H9 (cell line): ENCODE measurements at regions not wholly inside any gene's neighbourhood (a gene's known extent, or its start where the extent isn't known, plus 50 kb on each side); places are given as distances from the start of the nearest gene placed in this dataset.

Experiments used
- DNase-seq: peaks from one replicate; pipeline ENCODE4 v3.0.0-alpha.2; 2017
- H2AFZ ChIP-seq: one replicate; pipeline ENCODE4 v1.6.1; 2013; ENCODE audit warnings: mild to moderate bottlenecking, low read length, control low read depth, moderate library complexity
- H2AK5ac ChIP-seq: 2 replicates; pipeline ENCODE4 v1.6.1; 2013; ENCODE audit warnings: low read length, control low read depth, mixed read lengths; ENCODE audit not compliant: insufficient read length
- H2BK120ac ChIP-seq: one replicate; pipeline ENCODE4 v1.6.1; 2013; ENCODE audit warnings: low read depth, mild to moderate bottlenecking, low read length, control low read depth, inconsistent platforms; ENCODE audit not compliant: poor library complexity, severe bottlenecking
- H2BK12ac ChIP-seq: 2 replicates; pipeline ENCODE4 v1.6.1; 2013; ENCODE audit warnings: low read length, control low read depth, mixed read lengths, low read depth; ENCODE audit not compliant: insufficient read length
- H2BK15ac ChIP-seq: 2 replicates; pipeline ENCODE4 v1.6.1; 2013; ENCODE audit warnings: low read depth, low read length, control low read depth
- H2BK20ac ChIP-seq: one replicate; pipeline ENCODE4 v1.6.1; 2013; ENCODE audit warnings: low read depth, mild to moderate bottlenecking, low read length, control low read depth, inconsistent platforms; ENCODE audit not compliant: poor library complexity, severe bottlenecking
- H2BK5ac ChIP-seq: 2 replicates; pipeline ENCODE4 v1.6.1; 2013; ENCODE audit warnings: low read length, control low read depth, mixed read lengths; ENCODE audit not compliant: insufficient read length
- H3K14ac ChIP-seq: 2 replicates; pipeline ENCODE4 v1.6.1; 2013; ENCODE audit warnings: low read length, control low read depth; ENCODE audit not compliant: insufficient read depth
- H3K18ac ChIP-seq: 2 replicates; pipeline ENCODE4 v1.6.1; 2013; ENCODE audit warnings: low read depth, mild to moderate bottlenecking, mixed read lengths, low read length, control low read depth; ENCODE audit not compliant: insufficient read length
- H3K23ac ChIP-seq: 2 replicates; pipeline ENCODE4 v1.6.1; 2013; ENCODE audit warnings: low read length, control low read depth, mixed read lengths, low read depth; ENCODE audit not compliant: insufficient read length
- H3K23me2 ChIP-seq: 2 replicates; pipeline ENCODE4 v1.6.1; 2013; ENCODE audit warnings: low read depth, mild to moderate bottlenecking, mixed read lengths, low read length, control low read depth; ENCODE audit not compliant: insufficient read length, poor library complexity, severe bottlenecking
- H3K27ac ChIP-seq: 2 replicates; pipeline ENCODE4 v1.5.1; 2013; ENCODE audit warnings: low read length, control low read depth, mixed read lengths, low read depth; ENCODE audit not compliant: insufficient read length
- H3K27me3 ChIP-seq: 2 replicates; pipeline ENCODE4 v1.6.1; 2013; ENCODE audit warnings: low read length, control low read depth, inconsistent platforms; ENCODE audit not compliant: insufficient read depth
- H3K4ac ChIP-seq: 2 replicates; pipeline ENCODE4 v1.6.1; 2013; ENCODE audit warnings: low read depth, mild to moderate bottlenecking, control low read depth, inconsistent platforms, low read length, moderate library complexity
- H3K4me1 ChIP-seq: 2 replicates; pipeline ENCODE4 v1.6.1; 2013; ENCODE audit warnings: low read length, control low read depth, inconsistent platforms; ENCODE audit not compliant: insufficient read depth
- H3K4me2 ChIP-seq: 2 replicates; pipeline ENCODE4 v1.6.1; 2013; ENCODE audit warnings: low read length, control low read depth, mixed read lengths; ENCODE audit not compliant: insufficient read length, insufficient read depth
- H3K56ac ChIP-seq: 2 replicates; pipeline ENCODE4 v1.6.1; 2013; ENCODE audit warnings: low read depth, mild to moderate bottlenecking, mixed read lengths, low read length, control low read depth; ENCODE audit not compliant: insufficient read length
- H3K79me1 ChIP-seq: 2 replicates; pipeline ENCODE4 v1.6.1; 2013; ENCODE audit warnings: low read depth, mild to moderate bottlenecking, moderate library complexity, low read length, control low read depth, inconsistent platforms; ENCODE audit not compliant: insufficient read depth, poor library complexity, severe bottlenecking
- H3K79me2 ChIP-seq: 2 replicates; pipeline ENCODE4 v1.6.1; 2013; ENCODE audit warnings: low read length, control low read depth, inconsistent platforms; ENCODE audit not compliant: insufficient read depth
- H3K9ac ChIP-seq: 2 replicates; pipeline ENCODE4 v1.6.1; 2013; ENCODE audit warnings: low read length, control low read depth, mixed read lengths; ENCODE audit not compliant: insufficient read length; ENCODE audit errors: extremely low read depth
- H3K9me3 ChIP-seq: one replicate; pipeline ENCODE4 v1.6.1; 2013; ENCODE audit warnings: low read depth, low read length, inconsistent platforms; ENCODE audit not compliant: control insufficient read depth
- H3T11ph ChIP-seq: one replicate; pipeline ENCODE4 v1.6.1; 2013; ENCODE audit warnings: mild to moderate bottlenecking, low read length, control low read depth, inconsistent platforms
- H4K20me1 ChIP-seq: one replicate; pipeline ENCODE4 v1.6.1; 2013; ENCODE audit not compliant: control insufficient read depth, insufficient read length, insufficient read depth
- H4K5ac ChIP-seq: 2 replicates; pipeline ENCODE4 v1.6.1; 2013; ENCODE audit warnings: low read depth, mild to moderate bottlenecking, mixed read lengths, low read length, control low read depth; ENCODE audit not compliant: insufficient read length
- H4K8ac ChIP-seq: replicated peaks from 2 replicates; pipeline ENCODE4 v1.6.1; 2013; ENCODE audit warnings: low read length, control low read depth, mixed read lengths, low read depth; ENCODE audit not compliant: insufficient read length
- H4K91ac ChIP-seq: 2 replicates; pipeline ENCODE4 v1.6.1; 2013; ENCODE audit warnings: low read depth, mild to moderate bottlenecking, moderate library complexity, mixed read lengths, low read length, control low read depth; ENCODE audit not compliant: insufficient read length
- H3K27ac Mint-ChIP-seq, 3 experiments: 2 replicates in 2 of 3; 3 replicates in 1 of 3; pipeline ENCODE4 v1.8.0; 2020 to 2021; ENCODE audit warnings: mixed read lengths in 3 of 3, mild to moderate bottlenecking in 1 of 3, moderate library complexity in 1 of 3
- H3K27me3 Mint-ChIP-seq: 2 replicates; pipeline ENCODE4 v1.8.0; 2021; ENCODE audit warnings: low read depth, mild to moderate bottlenecking, moderate library complexity, mixed read lengths
- H3K36me3 Mint-ChIP-seq, 3 experiments: 2 replicates in 2 of 3; 3 replicates in 1 of 3; pipeline ENCODE4 v1.8.0; 2020 to 2021; ENCODE audit warnings: low read depth in 3 of 3, mixed read lengths in 3 of 3; ENCODE audit not compliant: insufficient read depth in 1 of 3
- H3K4me1 Mint-ChIP-seq, 2 experiments: 2 replicates each; pipeline ENCODE4 v1.8.0; 2020; ENCODE audit warnings: mixed read lengths in 2 of 2
- H3K4me3 Mint-ChIP-seq, 2 experiments: 2 replicates in 1 of 2; 3 replicates in 1 of 2; pipeline ENCODE4 v1.8.0; 2020 to 2021; ENCODE audit warnings: mild to moderate bottlenecking in 2 of 2, mixed read lengths in 2 of 2, moderate library complexity in 1 of 2
- H3K9me3 Mint-ChIP-seq, 2 experiments: 2 replicates in 1 of 2; 3 replicates in 1 of 2; pipeline ENCODE4 v1.8.0; 2020; ENCODE audit warnings: mild to moderate bottlenecking in 2 of 2, mixed read lengths in 2 of 2, moderate library complexity in 1 of 2
- WGBS: extraction: QIAGEN DNeasy Blood & Tissue Kit; methylation state at CpG from one replicate; pipeline ENCODE4 v1.1.7; 2013; ENCODE audit warnings: missing lambda C conversion rate, low lambda C conversion rate, mixed read lengths; ENCODE audit not compliant: insufficient read length; ENCODE audit errors: extremely low coverage; 5-methylcytosine and 5-hydroxymethylcytosine counted together
- TF ChIP-seq, protein P1 (sequence below): fragments of 200-600 bp; sonication (generic); conservative IDR thresholded peaks from 3 replicates; pipeline ENCODE4 v1.8.0; 2021; ENCODE audit warnings: antibody characterized with exemption, mild to moderate bottlenecking

DNA sequence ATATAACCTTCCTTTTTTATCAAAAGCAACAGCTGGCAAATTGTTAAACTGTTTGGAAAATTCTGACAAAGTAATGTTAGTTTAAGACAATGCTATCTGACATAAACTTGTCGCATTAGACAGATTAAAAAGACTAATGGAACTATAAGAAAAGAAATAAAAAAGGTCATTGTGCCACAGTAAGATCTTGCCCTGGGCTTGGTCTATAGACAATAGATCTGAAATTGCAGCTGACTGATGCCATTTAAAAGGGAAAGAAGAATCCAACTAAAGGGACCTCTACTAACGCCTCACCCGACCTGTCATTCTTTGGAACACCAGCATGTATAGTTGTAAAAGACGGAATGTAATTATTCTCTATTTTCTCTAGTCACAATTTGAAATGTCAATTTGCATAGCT lies 644.4 kb upstream of the GRAMD2B start:
- no peak overlapping the region for H2AK5ac ChIP-seq
- H3K9me3 ChIP-seq, result no peaks in the 10 kb centered on the region
- H3K56ac ChIP-seq, result no peak overlapping the region
- H2BK20ac ChIP-seq, result no peak overlapping the region
- no peak overlapping the region for H2BK5ac ChIP-seq
- Mint-ChIP-seq H3K9me3 (no peaks in the 10 kb centered on the region; a peak in 1 of 5 replicates), H3K27me3 (no peaks in the 10 kb centered on the region), H3K4me3 (no peak overlapping the region), H3K36me3 (peaks cover 0 to 7% (median 0%) of the 10 kb centered on the region in 3 experiments; a peak in 2 of 7 replicates), H3K27ac (no peak overlapping the region), H3K4me1 (peaks cover 0 to 5% of the 10 kb centered on the region in 2 experiments; a peak in 1 of 4 replicates)
- no peak overlapping the region for H2BK15ac ChIP-seq
- no peak overlapping the region for H3K27ac ChIP-seq
- no peak overlapping the region for H4K91ac ChIP-seq
- no peak overlapping the region for H3T11ph ChIP-seq
- no peak overlapping the region for H4K5ac ChIP-seq
- no peaks in the 10 kb centered on the region for H3K4me1 ChIP-seq
- no peak overlapping the region for H3K14ac ChIP-seq
- H4K8ac ChIP-seq, result no peak overlapping the region
- WGBS, result no CpG with 5 or more reads among the region's 4 CpGs
- no peak overlapping the region for H3K4ac ChIP-seq
- H2BK12ac ChIP-seq, result no peak overlapping the region
- H3K27me3 ChIP-seq, result no peaks in the 10 kb centered on the region
- no peak overlapping the region for H2AFZ ChIP-seq
- no peak overlapping the region for H3K23ac ChIP-seq
- no peaks in the 10 kb centered on the region for H3K79me2 ChIP-seq
- H4K20me1 ChIP-seq, result no peaks in the 10 kb centered on the region
- TF ChIP-seq, protein P1, sequence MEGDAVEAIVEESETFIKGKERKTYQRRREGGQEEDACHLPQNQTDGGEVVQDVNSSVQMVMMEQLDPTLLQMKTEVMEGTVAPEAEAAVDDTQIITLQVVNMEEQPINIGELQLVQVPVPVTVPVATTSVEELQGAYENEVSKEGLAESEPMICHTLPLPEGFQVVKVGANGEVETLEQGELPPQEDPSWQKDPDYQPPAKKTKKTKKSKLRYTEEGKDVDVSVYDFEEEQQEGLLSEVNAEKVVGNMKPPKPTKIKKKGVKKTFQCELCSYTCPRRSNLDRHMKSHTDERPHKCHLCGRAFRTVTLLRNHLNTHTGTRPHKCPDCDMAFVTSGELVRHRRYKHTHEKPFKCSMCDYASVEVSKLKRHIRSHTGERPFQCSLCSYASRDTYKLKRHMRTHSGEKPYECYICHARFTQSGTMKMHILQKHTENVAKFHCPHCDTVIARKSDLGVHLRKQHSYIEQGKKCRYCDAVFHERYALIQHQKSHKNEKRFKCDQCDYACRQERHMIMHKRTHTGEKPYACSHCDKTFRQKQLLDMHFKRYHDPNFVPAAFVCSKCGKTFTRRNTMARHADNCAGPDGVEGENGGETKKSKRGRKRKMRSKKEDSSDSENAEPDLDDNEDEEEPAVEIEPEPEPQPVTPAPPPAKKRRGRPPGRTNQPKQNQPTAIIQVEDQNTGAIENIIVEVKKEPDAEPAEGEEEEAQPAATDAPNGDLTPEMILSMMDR, result no peak
- DNase-seq, result no peak
- no peak overlapping the region for H2BK120ac ChIP-seq
- H3K9ac ChIP-seq, result no peak overlapping the region
- no peaks in the 10 kb centered on the region for H3K79me1 ChIP-seq
- no peak overlapping the region for H3K18ac ChIP-seq
- H3K23me2 ChIP-seq, result no peaks in the 10 kb centered on the region
- H3K4me2 ChIP-seq, result no peak overlapping the region
